ENCODE measurements at regions not wholly inside any gene's neighbourhood (a gene's known extent, or its start where the extent isn't known, plus 50 kb on each side); places are given as distances from the start of the nearest gene placed in this dataset.

DNA sequence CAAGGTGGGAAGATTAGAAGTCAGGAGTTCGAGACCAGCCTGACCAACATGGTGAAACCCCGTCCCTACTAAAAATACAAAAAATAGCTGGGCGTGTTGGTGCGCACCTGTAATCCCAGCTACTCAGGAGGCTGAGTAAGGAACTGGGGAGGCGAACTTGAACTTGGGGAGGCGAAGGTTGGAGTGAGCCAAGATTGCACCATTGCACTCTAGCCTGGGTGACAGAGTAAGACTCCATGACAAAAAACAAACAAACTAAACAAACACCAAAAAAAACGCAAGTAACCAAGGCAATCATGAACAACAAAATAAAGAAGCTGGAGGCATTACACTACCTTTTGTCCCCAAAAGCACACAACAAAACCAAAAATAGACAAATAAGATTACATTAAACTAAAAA, 547.3 kb upstream of the GBE1 start:
- H3K4me3 Mint-ChIP-seq: no peak overlapping the region
- peaks cover 4 to 27% (median 9%) of the 10 kb centered on the region in 3 donors for H3K9me3 Mint-ChIP-seq
- Histone ChIP-seq H3K4me1 (ENCODE audit: control insufficient read depth in 1 of 2, extremely low read depth in 1 of 2, insufficient read depth in 2 of 2, low read length in 2 of 2) (no peaks in the 10 kb centered on the region), H3K27ac (ENCODE audit: low read length) (no peak overlapping the region), H3K36me3 (ENCODE audit: control insufficient read depth in 2 of 2, extremely low read depth in 1 of 2, insufficient read depth in 1 of 2, low read length in 1 of 2) (no peaks in the 10 kb centered on the region), H3K27me3 (replicated peaks in 1 of 2; ENCODE audit: control insufficient read depth in 2 of 2, extremely low read depth in 1 of 2, insufficient read depth in 2 of 2, low read length in 1 of 2) (no peaks in the 10 kb centered on the region), H3K9me3 (no peaks in the 10 kb centered on the region), H3K4me3 (ENCODE audit: control insufficient read depth in 1 of 2, extremely low read depth in 1 of 2, low read length in 1 of 2) (no peak overlapping the region)
- POLR2A ChIA-PET: no interaction called here
- H3K27ac Mint-ChIP-seq: no peak overlapping the region
- CTCF ChIA-PET: no interaction called here
- no peaks in the 10 kb centered on the region for H3K36me3 Mint-ChIP-seq
- H3K27me3 Mint-ChIP-seq: no peaks in the 10 kb centered on the region
- no peaks in the 10 kb centered on the region for H3K4me1 Mint-ChIP-seq
- no peak for ATAC-seq (replicated peaks in 1 of 4)
- WGBS (ENCODE audit: insufficient coverage): 87% methylated on average over 5 of the region's 7 CpGs
- no peak for DNase-seq

DNA sequence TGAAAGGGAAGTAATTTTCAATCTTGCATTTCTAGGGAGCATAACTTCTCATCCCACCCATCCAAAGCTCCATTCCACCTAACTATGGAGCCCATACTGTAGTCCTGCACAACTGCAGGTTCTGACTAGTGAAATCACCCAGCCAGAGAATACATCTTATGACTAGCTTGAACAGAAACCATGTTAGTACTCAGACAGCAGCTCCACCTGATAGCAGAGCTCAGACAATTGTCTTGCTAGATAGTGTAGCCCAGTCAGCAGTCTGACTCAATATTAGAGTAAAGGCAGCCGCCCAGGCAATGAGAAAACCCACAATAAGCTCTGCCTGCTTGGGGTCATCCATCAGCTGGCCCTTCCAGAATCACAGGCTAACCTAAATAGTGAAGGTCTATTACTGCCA, 544.7 kb upstream of the GBE1 start:
- no peaks in the 10 kb centered on the region for H3K36me3 Mint-ChIP-seq
- POLR2A ChIA-PET: no interaction called here

DNA sequence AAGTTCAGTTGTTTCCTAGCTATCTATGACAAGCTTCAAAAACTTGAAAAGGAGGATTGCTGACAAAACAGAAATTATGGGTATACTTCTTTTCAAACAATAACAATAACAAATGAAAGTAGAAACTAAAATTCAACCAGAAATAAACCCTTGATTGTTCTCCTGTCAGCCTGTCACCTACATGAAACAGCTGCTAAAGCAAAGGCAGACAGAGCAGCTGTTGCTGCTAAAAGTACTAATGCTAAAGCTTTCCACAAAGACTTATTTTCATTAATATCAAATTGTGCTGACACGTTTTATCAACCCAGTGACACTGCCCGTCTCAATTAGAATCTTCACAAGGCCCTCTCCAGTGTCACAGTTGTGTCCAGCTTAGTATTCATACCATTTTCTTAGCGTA, 533.2 kb upstream of the GBE1 start:
- H3K4me1 ChIP-seq (ENCODE audit: control insufficient read depth in 1 of 2, extremely low read depth in 1 of 2, insufficient read depth in 2 of 2, low read length in 2 of 2): no peaks in the 10 kb centered on the region
- H3K27ac ChIP-seq (ENCODE audit: low read length): no peak overlapping the region
- ChIA-PET CTCF (no interaction called here), POLR2A (no interaction called here)
- H3K4me3 Mint-ChIP-seq: no peak overlapping the region
- H3K9me3 Mint-ChIP-seq: peaks cover 6 to 7% (median 7%) of the 10 kb centered on the region in 3 donors
- H3K9me3 ChIP-seq: no peaks in the 10 kb centered on the region
- no peak overlapping the region for H3K4me3 ChIP-seq (ENCODE audit: control insufficient read depth in 1 of 2, extremely low read depth in 1 of 2, low read length in 1 of 2)
- ATAC-seq (replicated peaks in 1 of 4) (no peak), DNase-seq (no peak)
- no peaks in the 10 kb centered on the region for H3K27me3 Mint-ChIP-seq
- no peaks in the 10 kb centered on the region for H3K27me3 ChIP-seq (replicated peaks in 1 of 2; ENCODE audit: control insufficient read depth in 2 of 2, extremely low read depth in 1 of 2, insufficient read depth in 2 of 2, low read length in 1 of 2)
- 43% methylated on average over 2 of the region's 3 CpGs for WGBS (ENCODE audit: insufficient coverage)
- H3K36me3 Mint-ChIP-seq: no peaks in the 10 kb centered on the region
- no peaks in the 10 kb centered on the region for H3K4me1 Mint-ChIP-seq
- no peak overlapping the region for H3K27ac Mint-ChIP-seq
- H3K36me3 ChIP-seq (ENCODE audit: control insufficient read depth in 2 of 2, extremely low read depth in 1 of 2, insufficient read depth in 1 of 2, low read length in 1 of 2): no peaks in the 10 kb centered on the region

More for the DNA sequence above, 544.7 kb upstream of the GBE1 start:
- ATAC-seq (replicated peaks in 1 of 4) (no peak), DNase-seq (no peak)
- Mint-ChIP-seq H3K4me3 (no peak overlapping the region), H3K9me3 (peaks cover 6 to 27% (median 9%) of the 10 kb centered on the region in 3 donors), H3K4me1 (no peaks in the 10 kb centered on the region), H3K27ac (no peak overlapping the region), H3K27me3 (no peaks in the 10 kb centered on the region)
- H3K4me3 ChIP-seq (ENCODE audit: control insufficient read depth in 1 of 2, extremely low read depth in 1 of 2, low read length in 1 of 2): no peak overlapping the region
- CTCF ChIA-PET: interaction anchor here in 1 of 2 donors (0.6 kb wide), 1 partner anchor 815 kb away, joined by 3 read pairs; no protein-coding TSS in a partner anchor
- H3K27ac ChIP-seq (ENCODE audit: low read length): no peak overlapping the region
- WGBS (ENCODE audit: insufficient coverage): 63% methylated on average over 1 of the region's 1 CpG
- no peaks in the 10 kb centered on the region for H3K4me1 ChIP-seq (ENCODE audit: control insufficient read depth in 1 of 2, extremely low read depth in 1 of 2, insufficient read depth in 2 of 2, low read length in 2 of 2)
- H3K36me3 ChIP-seq (ENCODE audit: control insufficient read depth in 2 of 2, extremely low read depth in 1 of 2, insufficient read depth in 1 of 2, low read length in 1 of 2): no peaks in the 10 kb centered on the region
- no peaks in the 10 kb centered on the region for H3K27me3 ChIP-seq (replicated peaks in 1 of 2; ENCODE audit: control insufficient read depth in 2 of 2, extremely low read depth in 1 of 2, insufficient read depth in 2 of 2, low read length in 1 of 2)
- H3K9me3 ChIP-seq: no peaks in the 10 kb centered on the region

DNA sequence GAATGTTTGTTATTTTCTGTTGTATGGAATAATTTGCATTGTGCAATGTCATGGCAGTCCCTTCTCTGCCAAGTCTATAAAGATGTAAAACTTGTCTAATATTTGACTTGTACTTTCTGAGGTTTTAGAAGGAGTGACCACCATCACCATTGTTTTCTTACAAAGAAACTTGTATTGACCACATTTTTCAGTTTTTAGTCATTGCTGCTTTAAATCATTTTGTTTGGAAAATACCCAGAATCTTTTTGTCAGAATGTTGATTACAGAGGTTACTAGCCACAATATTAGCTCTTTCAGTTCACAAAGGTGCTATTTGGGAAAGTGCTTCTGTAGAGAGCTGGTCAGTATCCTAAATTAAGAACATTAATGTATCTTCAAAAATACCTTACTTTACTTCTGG, 532.4 kb upstream of the GBE1 start:
- H3K27me3 ChIP-seq (replicated peaks in 1 of 2; ENCODE audit: control insufficient read depth in 2 of 2, extremely low read depth in 1 of 2, insufficient read depth in 2 of 2, low read length in 1 of 2): no peaks in the 10 kb centered on the region
- H3K9me3 Mint-ChIP-seq: peaks cover 7 to 12% (median 8%) of the 10 kb centered on the region in 3 donors
- H3K4me3 ChIP-seq (ENCODE audit: control insufficient read depth in 1 of 2, extremely low read depth in 1 of 2, low read length in 1 of 2): no peak overlapping the region
- H3K27ac Mint-ChIP-seq: no peak overlapping the region
- no peak for DNase-seq
- H3K27me3 Mint-ChIP-seq: no peaks in the 10 kb centered on the region
- no peaks in the 10 kb centered on the region for H3K4me1 ChIP-seq (ENCODE audit: control insufficient read depth in 1 of 2, extremely low read depth in 1 of 2, insufficient read depth in 2 of 2, low read length in 2 of 2)
- POLR2A ChIA-PET: no interaction called here
- no peaks in the 10 kb centered on the region for H3K36me3 Mint-ChIP-seq
- no peak overlapping the region for H3K4me3 Mint-ChIP-seq
- H3K9me3 ChIP-seq: no peaks in the 10 kb centered on the region
- CTCF ChIA-PET: no interaction called here
- no peaks in the 10 kb centered on the region for H3K4me1 Mint-ChIP-seq
- H3K27ac ChIP-seq (ENCODE audit: low read length): no peak overlapping the region
- ATAC-seq (replicated peaks in 1 of 4): no peak
- no peaks in the 10 kb centered on the region for H3K36me3 ChIP-seq (ENCODE audit: control insufficient read depth in 2 of 2, extremely low read depth in 1 of 2, insufficient read depth in 1 of 2, low read length in 1 of 2)

DNA sequence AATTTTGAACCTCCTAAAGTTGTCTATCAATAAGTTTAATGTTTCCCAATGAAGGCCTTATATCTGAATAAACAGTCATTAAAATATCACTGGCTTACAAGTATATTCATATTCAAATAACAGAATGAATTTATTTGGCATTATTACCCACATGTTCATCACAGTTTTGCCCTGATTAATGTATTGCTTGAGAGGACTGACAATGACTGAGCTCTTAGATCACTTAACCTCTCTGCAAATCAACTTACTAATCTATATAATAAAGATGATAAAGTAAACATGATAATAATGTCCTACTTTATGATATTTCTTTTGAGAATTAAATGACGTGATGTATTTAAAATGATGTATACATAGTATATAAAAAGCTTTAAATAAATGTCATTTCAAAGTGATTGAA, 532.0 kb upstream of the GBE1 start:
- POLR2A ChIA-PET: no interaction called here
- ATAC-seq (replicated peaks in 1 of 4) (no peak), DNase-seq (no peak)
- WGBS (ENCODE audit: insufficient coverage): no CpG with 5 or more reads among the region's 1 CpG
- Histone ChIP-seq H3K9me3 (no peaks in the 10 kb centered on the region), H3K27me3 (replicated peaks in 1 of 2; ENCODE audit: control insufficient read depth in 2 of 2, extremely low read depth in 1 of 2, insufficient read depth in 2 of 2, low read length in 1 of 2) (no peaks in the 10 kb centered on the region), H3K36me3 (ENCODE audit: control insufficient read depth in 2 of 2, extremely low read depth in 1 of 2, insufficient read depth in 1 of 2, low read length in 1 of 2) (no peaks in the 10 kb centered on the region), H3K4me1 (ENCODE audit: control insufficient read depth in 1 of 2, extremely low read depth in 1 of 2, insufficient read depth in 2 of 2, low read length in 2 of 2) (no peaks in the 10 kb centered on the region), H3K4me3 (ENCODE audit: control insufficient read depth in 1 of 2, extremely low read depth in 1 of 2, low read length in 1 of 2) (no peak overlapping the region), H3K27ac (ENCODE audit: low read length) (no peak overlapping the region)
- Mint-ChIP-seq H3K9me3 (peaks cover 8 to 12% (median 12%) of the 10 kb centered on the region in 3 donors), H3K36me3 (no peaks in the 10 kb centered on the region), H3K27ac (no peak overlapping the region), H3K27me3 (no peaks in the 10 kb centered on the region), H3K4me3 (no peak overlapping the region), H3K4me1 (no peaks in the 10 kb centered on the region)
- CTCF ChIA-PET: no interaction called here

DNA sequence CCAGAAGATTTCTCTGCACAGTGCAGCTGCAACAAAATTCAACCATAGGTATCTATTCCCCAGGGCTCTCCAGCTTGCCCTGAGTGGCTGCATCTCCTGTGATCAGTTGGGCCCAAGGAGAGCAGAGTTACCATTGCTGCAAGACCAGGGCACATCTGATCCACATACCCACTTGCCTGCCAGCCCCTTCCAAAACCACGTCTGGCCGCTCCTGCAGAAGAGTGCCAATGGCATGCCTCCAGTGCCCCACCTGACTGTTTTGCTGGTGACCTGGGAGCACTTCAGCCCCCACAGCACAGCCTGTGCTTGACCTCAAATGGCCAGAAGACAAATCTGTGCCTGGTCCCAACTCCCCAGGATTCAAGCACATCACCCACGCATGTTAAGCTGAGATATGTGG, 526.1 kb upstream of the GBE1 start:
- CTCF ChIA-PET: no interaction called here
- peaks cover 12 to 15% (median 15%) of the 10 kb centered on the region in 3 donors for H3K9me3 Mint-ChIP-seq
- 100% methylated on average over 2 of the region's 3 CpGs for WGBS (ENCODE audit: insufficient coverage)

DNA sequence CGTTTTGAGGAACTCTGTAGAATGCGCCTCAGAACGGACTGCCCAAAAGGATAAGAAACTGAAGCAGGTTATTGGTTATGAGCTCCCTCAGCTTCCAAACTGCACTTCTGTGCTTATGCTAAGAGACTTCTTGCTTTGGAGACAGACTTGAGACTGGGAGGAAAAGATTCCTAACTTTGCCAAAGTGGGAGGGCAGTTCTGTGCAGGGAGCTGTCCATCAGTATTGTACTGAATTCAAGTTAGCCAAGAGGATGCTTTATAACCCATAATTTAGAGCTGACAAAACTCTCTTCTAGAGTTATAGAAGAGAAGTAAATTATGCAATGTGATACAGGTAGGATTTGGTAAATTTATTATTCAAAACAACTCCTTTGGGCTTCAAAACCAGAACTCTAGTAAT, 519.8 kb upstream of the GBE1 start:
- H3K4me3 ChIP-seq (ENCODE audit: control insufficient read depth in 1 of 2, extremely low read depth in 1 of 2, low read length in 1 of 2): no peak overlapping the region
- H3K4me1 ChIP-seq (ENCODE audit: control insufficient read depth in 1 of 2, extremely low read depth in 1 of 2, insufficient read depth in 2 of 2, low read length in 2 of 2): no peaks in the 10 kb centered on the region
- peaks cover 3% of the 10 kb centered on the region for H3K9me3 ChIP-seq
- no peaks in the 10 kb centered on the region for H3K36me3 ChIP-seq (ENCODE audit: control insufficient read depth in 2 of 2, extremely low read depth in 1 of 2, insufficient read depth in 1 of 2, low read length in 1 of 2)
- H3K27ac ChIP-seq (ENCODE audit: low read length): no peak overlapping the region
- Mint-ChIP-seq H3K36me3 (no peaks in the 10 kb centered on the region), H3K27ac (no peak overlapping the region), H3K4me3 (no peak overlapping the region), H3K9me3 (peaks cover 3 to 14% (median 4%) of the 10 kb centered on the region in 3 donors), H3K27me3 (no peaks in the 10 kb centered on the region), H3K4me1 (no peaks in the 10 kb centered on the region)
- 0% methylated on average over 1 of the region's 3 CpGs for WGBS (ENCODE audit: insufficient coverage)
- H3K27me3 ChIP-seq (replicated peaks in 1 of 2; ENCODE audit: control insufficient read depth in 2 of 2, extremely low read depth in 1 of 2, insufficient read depth in 2 of 2, low read length in 1 of 2): no peaks in the 10 kb centered on the region
- ATAC-seq (replicated peaks in 1 of 4) (no peak), DNase-seq (no peak)
- ChIA-PET CTCF (no interaction called here), POLR2A (no interaction called here)

More for the DNA sequence above, 526.1 kb upstream of the GBE1 start:
- POLR2A ChIA-PET: no interaction called here
- ATAC-seq (replicated peaks in 1 of 4) (no peak), DNase-seq (no peak)
- H3K27me3 Mint-ChIP-seq: no peaks in the 10 kb centered on the region
- Histone ChIP-seq H3K27ac (ENCODE audit: low read length) (no peak overlapping the region), H3K9me3 (peaks cover 3% of the 10 kb centered on the region), H3K36me3 (ENCODE audit: control insufficient read depth in 2 of 2, extremely low read depth in 1 of 2, insufficient read depth in 1 of 2, low read length in 1 of 2) (no peaks in the 10 kb centered on the region), H3K27me3 (replicated peaks in 1 of 2; ENCODE audit: control insufficient read depth in 2 of 2, extremely low read depth in 1 of 2, insufficient read depth in 2 of 2, low read length in 1 of 2) (no peaks in the 10 kb centered on the region), H3K4me1 (ENCODE audit: control insufficient read depth in 1 of 2, extremely low read depth in 1 of 2, insufficient read depth in 2 of 2, low read length in 2 of 2) (no peaks in the 10 kb centered on the region), H3K4me3 (ENCODE audit: control insufficient read depth in 1 of 2, extremely low read depth in 1 of 2, low read length in 1 of 2) (no peak overlapping the region)
- H3K4me1 Mint-ChIP-seq: no peaks in the 10 kb centered on the region
- no peak overlapping the region for H3K27ac Mint-ChIP-seq
- H3K36me3 Mint-ChIP-seq: no peaks in the 10 kb centered on the region
- no peak overlapping the region for H3K4me3 Mint-ChIP-seq
